ENCODE measurements at regions not wholly inside any gene's neighbourhood (a gene's known extent, or its start where the extent isn't known, plus 50 kb on each side); places are given as distances from the start of the nearest gene placed in this dataset.

GRCh38 chr12:65653946-65654629 is 170.2 kb upstream of the HMGA2 start:
- DNase-seq (ENCODE audit: low read depth), result no peak

DNA sequence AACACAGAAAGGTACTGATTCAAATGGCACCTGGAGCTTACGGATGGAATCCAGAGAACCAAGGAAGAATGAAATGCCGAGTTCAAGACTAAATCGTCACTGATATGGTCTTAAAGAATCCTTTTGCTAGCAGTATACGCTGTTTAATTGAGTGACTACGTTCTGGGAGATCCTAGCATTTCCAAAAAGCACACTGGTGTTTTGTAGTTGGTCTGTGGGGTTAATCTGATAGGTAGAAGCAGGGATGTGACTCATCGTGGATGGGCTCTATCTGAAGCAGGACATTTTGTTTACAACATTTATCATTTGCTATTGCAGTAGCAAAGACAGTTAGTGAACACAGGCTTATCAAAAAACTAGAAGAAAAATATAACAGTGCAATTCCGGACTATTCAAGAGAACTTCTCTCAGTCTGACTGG is 169.2 kb upstream of the HMGA2 start:
- DNase-seq (ENCODE audit: low read depth), result no peak

- DNase-seq (ENCODE audit: low read depth), result peak; percentile 31
These were observed 168.0 kb upstream of the HMGA2 start for GRCh38 chr12:65656156-65656882.

DNA sequence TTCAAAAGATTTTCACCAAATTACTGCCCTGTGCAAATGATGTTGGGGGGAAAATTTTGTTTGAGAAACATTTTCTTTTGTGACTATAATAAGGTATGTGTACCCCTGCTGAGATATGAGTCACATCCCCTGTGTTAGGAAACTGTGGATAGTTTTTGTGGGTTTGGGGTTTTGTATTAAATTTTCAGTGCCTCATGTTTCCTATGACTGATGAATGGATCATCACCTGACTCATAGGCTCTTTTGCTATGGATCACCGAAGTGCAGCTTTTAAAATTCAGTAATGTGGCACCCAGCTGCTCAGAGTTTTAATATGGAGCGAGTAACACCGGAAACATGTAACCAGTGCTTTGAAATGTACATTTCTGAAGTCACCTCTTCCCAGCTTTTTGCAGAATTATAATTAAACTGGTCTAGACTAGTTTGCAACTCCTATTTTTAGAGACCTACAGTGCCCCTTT is 167.4 kb upstream of the HMGA2 start:
- DNase-seq (ENCODE audit: low read depth), result peak; percentile 95

- peak; percentile 57 for DNase-seq (ENCODE audit: low read depth)
These were observed 166.6 kb upstream of the HMGA2 start for GRCh38 chr12:65657635-65658034.

- DNase-seq (ENCODE audit: low read depth), result no peak
These were observed 165.9 kb upstream of the HMGA2 start for GRCh38 chr12:65658360-65658759.

GRCh38 chr12:65659681-65660080 is 164.6 kb upstream of the HMGA2 start:
- DNase-seq (ENCODE audit: low read depth), result no peak

DNA sequence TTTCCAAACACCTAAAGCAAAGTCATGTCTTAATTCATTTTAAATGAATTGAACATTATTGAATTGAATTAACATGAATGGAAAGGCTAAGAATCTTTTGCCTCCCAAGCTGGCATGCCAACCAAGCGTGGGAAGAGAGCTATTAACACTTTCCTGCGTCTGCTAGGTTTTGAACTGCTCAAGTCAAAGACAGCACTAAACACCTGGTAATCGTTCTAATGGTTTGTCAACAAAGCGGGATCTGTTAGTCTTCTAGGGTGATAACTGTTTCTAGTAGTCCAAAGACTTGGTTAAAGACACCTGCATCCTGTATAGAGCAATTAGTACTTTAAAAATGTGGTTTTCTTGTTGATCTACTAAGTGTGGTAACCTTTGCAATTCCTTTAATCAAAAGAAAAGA is 164.2 kb upstream of the HMGA2 start:
- DNase-seq (ENCODE audit: low read depth), result no peak

DNA sequence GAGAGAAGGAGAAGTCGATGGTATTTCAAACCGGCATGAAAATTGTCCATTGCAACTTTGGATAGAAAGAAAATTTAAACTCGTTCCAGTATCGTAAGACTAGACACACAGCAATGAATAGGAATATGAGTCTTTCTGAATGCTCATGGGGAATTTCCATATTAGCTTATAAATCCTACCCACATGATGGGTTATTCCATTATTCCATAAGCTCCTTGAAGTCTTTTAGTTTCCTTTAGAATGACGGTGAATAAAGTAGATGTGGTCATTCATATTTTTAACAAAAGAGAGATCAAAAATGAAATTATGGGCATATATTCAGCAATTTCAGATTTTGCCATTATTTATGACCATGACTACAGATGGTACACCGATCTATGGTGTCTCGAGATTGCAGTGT is 163.4 kb upstream of the HMGA2 start:
- DNase-seq (ENCODE audit: low read depth), result no peak

- no peak for DNase-seq (ENCODE audit: low read depth)
These were observed 161.7 kb upstream of the HMGA2 start for GRCh38 chr12:65662590-65662989.

DNA sequence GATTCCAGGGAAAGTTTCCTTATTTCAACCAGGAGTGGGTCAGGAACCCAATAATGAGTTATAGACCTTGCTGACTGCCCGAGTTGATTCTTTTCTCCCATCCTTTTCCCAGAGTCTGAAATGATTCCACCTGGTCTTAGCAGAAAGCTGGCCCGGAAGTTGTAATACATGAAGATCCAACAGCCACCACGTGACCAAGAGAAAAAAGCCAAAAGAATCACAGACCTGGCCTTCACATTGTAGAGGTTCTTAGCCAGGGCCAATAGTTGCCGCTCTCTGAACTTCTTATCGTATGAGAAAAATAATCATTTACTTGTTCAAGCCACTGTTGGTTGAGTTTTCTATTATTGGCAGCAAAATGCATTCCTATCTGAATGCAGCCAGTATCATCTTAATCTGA is 161.2 kb upstream of the HMGA2 start:
- DNase-seq (ENCODE audit: low read depth), result no peak

DNA sequence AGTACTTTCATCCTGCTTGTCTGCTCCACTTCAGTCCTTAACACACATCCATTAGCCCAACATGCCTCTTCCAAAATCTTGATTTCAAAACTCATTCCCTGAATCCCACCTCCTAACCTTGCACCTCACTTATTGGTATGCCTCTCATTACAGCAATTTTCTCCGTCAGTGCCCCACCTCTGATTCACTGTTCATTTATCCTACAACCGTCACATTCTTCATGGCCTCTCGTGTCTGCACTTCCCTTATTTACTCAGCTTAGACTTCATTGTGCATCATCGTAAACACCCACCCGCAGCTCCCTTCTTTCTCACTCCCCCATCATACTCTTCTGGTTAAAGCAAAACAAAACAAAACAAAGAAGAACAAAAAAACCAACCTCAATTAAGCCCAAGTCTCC is 160.6 kb upstream of the HMGA2 start:
- DNase-seq (ENCODE audit: low read depth), result no peak

- DNase-seq (ENCODE audit: low read depth), result no peak
These were observed 159.5 kb upstream of the HMGA2 start for GRCh38 chr12:65664715-65665250.

GRCh38 chr12:65665817-65666216 is 158.5 kb upstream of the HMGA2 start:
- no peak for DNase-seq (ENCODE audit: low read depth)

DNA sequence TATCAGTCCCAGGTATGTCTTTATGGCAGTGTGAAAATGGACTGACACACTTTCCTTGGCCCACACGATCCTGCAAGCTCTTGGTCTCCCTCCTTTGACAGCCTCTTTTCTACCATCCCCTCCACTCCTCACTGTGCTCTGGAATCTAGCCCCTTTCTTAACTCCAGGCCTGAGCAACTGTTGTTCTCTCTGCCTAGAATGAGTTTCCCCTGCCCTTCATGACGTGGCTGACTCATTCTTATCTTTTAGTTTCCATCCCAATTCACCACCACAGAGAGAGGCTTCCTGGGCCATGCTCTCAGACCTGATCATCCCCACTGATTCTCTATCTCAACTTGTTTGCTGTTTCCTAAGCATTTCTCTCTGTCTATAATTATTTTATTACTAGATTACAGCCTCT is 157.4 kb upstream of the HMGA2 start:
- DNase-seq (ENCODE audit: low read depth), result no peak

GRCh38 chr12:65667932-65668331 is 156.4 kb upstream of the HMGA2 start:
- no peak for DNase-seq (ENCODE audit: low read depth)

GRCh38 chr12:65668981-65669695 is 155.1 kb upstream of the HMGA2 start:
- no peak for DNase-seq (ENCODE audit: low read depth)

DNA sequence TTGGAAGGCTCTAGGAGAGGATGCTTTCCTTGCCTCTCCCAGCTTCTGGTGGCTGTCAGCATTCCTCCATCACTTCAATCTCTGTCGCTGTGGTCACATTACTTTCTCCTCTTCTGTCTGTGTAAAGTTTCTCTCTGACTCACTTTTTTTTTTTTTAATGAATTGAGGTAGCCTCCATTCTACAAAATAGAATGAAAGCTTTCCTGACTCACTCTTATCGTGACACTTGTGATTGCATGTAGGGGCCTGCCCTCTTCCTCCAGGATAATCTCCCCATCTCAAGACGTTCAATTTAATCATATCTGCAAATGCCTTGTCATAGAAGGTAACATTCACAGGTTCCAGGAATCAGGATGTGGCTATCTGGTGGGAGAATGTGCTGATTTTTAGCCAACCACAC is 153.5 kb upstream of the HMGA2 start:
- no peak for DNase-seq (ENCODE audit: low read depth)

GRCh38 chr12:65672441-65672840 is 151.8 kb upstream of the HMGA2 start:
- DNase-seq (ENCODE audit: low read depth), result no peak

DNA sequence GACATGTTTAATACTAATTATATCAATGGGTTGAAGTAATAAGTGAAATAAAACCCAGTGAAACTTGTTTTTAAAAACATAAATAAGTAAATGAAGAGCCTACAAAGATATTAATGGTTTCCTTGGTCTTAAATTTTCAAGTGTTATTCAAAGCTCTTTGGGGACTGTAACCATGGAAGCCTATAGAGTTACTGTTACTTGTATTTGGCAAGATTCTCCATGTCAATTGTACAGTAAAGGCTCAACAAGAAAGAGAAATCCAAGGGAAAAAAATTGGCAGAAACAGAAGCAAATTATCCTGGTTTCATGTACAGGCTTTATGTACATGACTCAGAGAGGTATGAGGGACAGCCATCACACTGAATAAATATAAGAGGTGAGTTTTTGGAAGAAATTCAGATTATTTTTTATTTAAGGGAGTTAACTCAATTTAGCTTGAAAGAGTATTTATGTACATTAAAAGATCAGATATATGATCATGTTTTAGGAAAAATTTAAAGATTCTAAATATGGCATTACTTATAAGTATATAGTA is 151.1 kb upstream of the HMGA2 start:
- DNase-seq (ENCODE audit: low read depth), result no peak

DNA sequence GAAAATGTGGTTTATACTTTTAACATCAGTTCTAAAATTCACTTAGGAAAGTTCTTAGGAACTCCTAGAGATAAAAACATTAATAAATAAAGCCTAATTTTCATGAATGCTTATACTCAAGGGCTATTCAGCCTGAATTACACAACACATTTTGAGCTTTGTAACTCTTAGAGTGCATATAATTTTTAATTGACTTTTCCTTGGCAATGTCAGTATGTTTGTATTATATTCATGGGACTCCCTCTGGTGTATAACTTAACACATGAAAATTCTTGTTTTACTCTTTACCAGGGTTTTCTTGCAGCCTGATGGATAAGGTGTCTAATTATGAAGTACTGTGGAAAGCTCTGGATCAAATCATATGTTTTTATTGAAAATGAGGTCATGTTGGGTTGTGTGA is 150.6 kb upstream of the HMGA2 start:
- DNase-seq (ENCODE audit: low read depth), result peak; percentile 48

- peak; percentile 79 for DNase-seq (ENCODE audit: low read depth)
These were observed 149.1 kb upstream of the HMGA2 start for GRCh38 chr12:65675141-65675621.

All from fibroblast of gingiva (primary cell).